ENCODE measurements at regions not wholly inside any gene's neighbourhood (a gene's known extent, or its start where the extent isn't known, plus 50 kb on each side); places are given as distances from the start of the nearest gene placed in this dataset.

- TF ChIP-seq POLR2A (IDR thresholded peaks at IDR 0.05) (no peak), CTCF (IDR thresholded peaks at IDR 0.05) (no peak)
These were observed 608.8 kb upstream of the C16orf82 start for GRCh38 chr16:26457882-26458281.

Measured in heart left ventricle (tissue), 13 donors.